ENCODE measurements at regions not wholly inside any gene's neighbourhood (a gene's known extent, or its start where the extent isn't known, plus 50 kb on each side); places are given as distances from the start of the nearest gene placed in this dataset.

- peaks cover 4% of the 10 kb centered on the region; the same call in 1 of the 2 replicates for H3K27me3 ChIP-seq (ENCODE audit: control insufficient read depth, low read length)
- no peaks in the 10 kb centered on the region for H3K9me3 ChIP-seq (ENCODE audit: control insufficient read depth, insufficient read depth, low read length)
- no peaks in the 10 kb centered on the region for H3K4me1 ChIP-seq (ENCODE audit: control insufficient read depth, low read length)
- no peaks in the 10 kb centered on the region for H4K20me1 ChIP-seq (ENCODE audit: control insufficient read depth, insufficient read depth, low read depth, low read length)
- no peak overlapping the region for H3K4me2 ChIP-seq (ENCODE audit: low read length)
- H3F3A ChIP-seq (ENCODE audit: control insufficient read depth, insufficient read depth) = no peaks in the 10 kb centered on the region
- H3K36me3 ChIP-seq (ENCODE audit: control insufficient read depth, low read length) = no peaks in the 10 kb centered on the region
- H3K9me2 ChIP-seq (replicated peaks; ENCODE audit: control insufficient read depth, low read length) = no peaks in the 10 kb centered on the region
- no peaks in the 10 kb centered on the region for H3K79me2 ChIP-seq (ENCODE audit: control insufficient read depth, low read length)
- H3K27ac ChIP-seq (ENCODE audit: low read depth, low read length) = no peak overlapping the region
- no peak overlapping the region for H3K4me3 ChIP-seq (ENCODE audit: low read length)
- no peak for TF ChIP-seq CTCF (IDR thresholded peaks at IDR 0.05; ENCODE audit: low read depth, low read length, poor library complexity, severe bottlenecking)
- no peak for TF ChIP-seq EZH2phosphoT487 (IDR thresholded peaks at IDR 0.05; ENCODE audit: borderline replicate concordance, low read length)
Observed at GRCh38 chr11:116386118-116386699, 386.6 kb downstream of the BUD13 start.

- H3F3A ChIP-seq (ENCODE audit: control insufficient read depth, insufficient read depth) = no peaks in the 10 kb centered on the region
Observed at GRCh38 chr11:116384876-116385275, 387.9 kb downstream of the BUD13 start.

GRCh38 chr11:116384407-116384806 lies 388.4 kb downstream of the BUD13 start:
- no peaks in the 10 kb centered on the region for H3K79me2 ChIP-seq (ENCODE audit: control insufficient read depth, low read length)
- H3K9me2 ChIP-seq (replicated peaks; ENCODE audit: control insufficient read depth, low read length) = no peaks in the 10 kb centered on the region
- H3K4me2 ChIP-seq (ENCODE audit: low read length) = no peak overlapping the region
- H3F3A ChIP-seq (ENCODE audit: control insufficient read depth, insufficient read depth) = no peaks in the 10 kb centered on the region
- TF ChIP-seq EZH2phosphoT487 (IDR thresholded peaks at IDR 0.05; ENCODE audit: borderline replicate concordance, low read length) = no peak
- TF ChIP-seq CTCF (IDR thresholded peaks at IDR 0.05; ENCODE audit: low read depth, low read length, poor library complexity, severe bottlenecking) = no peak
- no peaks in the 10 kb centered on the region for H3K9me3 ChIP-seq (ENCODE audit: control insufficient read depth, insufficient read depth, low read length)
- H4K20me1 ChIP-seq (ENCODE audit: control insufficient read depth, insufficient read depth, low read depth, low read length) = no peaks in the 10 kb centered on the region
- no peak overlapping the region for H3K27ac ChIP-seq (ENCODE audit: low read depth, low read length)
- H3K4me1 ChIP-seq (ENCODE audit: control insufficient read depth, low read length) = no peaks in the 10 kb centered on the region
- peaks cover 4% of the 10 kb centered on the region; the same call in 1 of the 2 replicates for H3K27me3 ChIP-seq (ENCODE audit: control insufficient read depth, low read length)
- H3K4me3 ChIP-seq (ENCODE audit: low read length) = no peak overlapping the region
- H3K36me3 ChIP-seq (ENCODE audit: control insufficient read depth, low read length) = no peaks in the 10 kb centered on the region

More at GRCh38 chr11:116384876-116385275, 387.9 kb downstream of the BUD13 start:
- Histone ChIP-seq H3K4me2 (ENCODE audit: low read length) (no peak overlapping the region), H3K79me2 (ENCODE audit: control insufficient read depth, low read length) (no peaks in the 10 kb centered on the region), H3K27ac (ENCODE audit: low read depth, low read length) (no peak overlapping the region), H3K27me3 (ENCODE audit: control insufficient read depth, low read length) (peaks cover 4% of the 10 kb centered on the region; the same call in 1 of the 2 replicates), H3K9me2 (replicated peaks; ENCODE audit: control insufficient read depth, low read length) (no peaks in the 10 kb centered on the region), H3K4me1 (ENCODE audit: control insufficient read depth, low read length) (no peaks in the 10 kb centered on the region), H3K4me3 (ENCODE audit: low read length) (no peak overlapping the region), H4K20me1 (ENCODE audit: control insufficient read depth, insufficient read depth, low read depth, low read length) (no peaks in the 10 kb centered on the region), H3K9me3 (ENCODE audit: control insufficient read depth, insufficient read depth, low read length) (no peaks in the 10 kb centered on the region), H3K36me3 (ENCODE audit: control insufficient read depth, low read length) (no peaks in the 10 kb centered on the region)
- TF ChIP-seq CTCF (IDR thresholded peaks at IDR 0.05; ENCODE audit: low read depth, low read length, poor library complexity, severe bottlenecking) = no peak
- no peak for TF ChIP-seq EZH2phosphoT487 (IDR thresholded peaks at IDR 0.05; ENCODE audit: borderline replicate concordance, low read length)

All from DOHH2 (cell line).